Esophagus muscularis mucosa (tissue), 4 donors: ENCODE measurements at regions not wholly inside any gene's neighbourhood (a gene's known extent, or its start where the extent isn't known, plus 50 kb on each side); places are given as distances from the start of the nearest gene placed in this dataset.
"Not testable (repeated sequence)": the region's sequence is repeated elsewhere in the genome, so short reads cannot be mapped to it uniquely, and the experiment has no call there.

ENCODE experiments used
- DNase-seq: peaks from one replicate; pipeline ENCODE4 v3.0.0-alpha.2; 2017; ENCODE audit errors: extremely low spot score
- H3K27ac ChIP-seq, 4 donors: fragments of 200-600 bp; sonication (generic); replicated peaks in 1 of 4; 1 replicate in 3 of 4; 2 replicates in 1 of 4; pipeline ENCODE4 v1.5.1; 2016 to 2019; ENCODE audit warnings: mild to moderate bottlenecking in 1 of 4
- H3K27me3 ChIP-seq, 4 donors: fragments of 200-600 bp; sonication (generic); one replicate each; pipeline versions ENCODE4 v1.5.1 to v1.6.0; 2016 to 2019
- H3K36me3 ChIP-seq, 4 donors: fragments of 200-600 bp; sonication (generic); one replicate each; pipeline ENCODE4 v1.5.1; 2016 to 2019
- H3K4me1 ChIP-seq, 4 donors: fragments of 200-600 bp; sonication (generic); one replicate each; pipeline ENCODE4 v1.5.1; 2016 to 2019
- H3K4me3 ChIP-seq, 4 donors: fragments of 200-600 bp; sonication (generic); 1 replicate in 2 of 4; 2 replicates in 2 of 4; pipeline ENCODE4 v1.5.1; 2016 to 2019; ENCODE audit warnings: mild to moderate bottlenecking in 4 of 4, moderate library complexity in 1 of 4
- H3K9me3 ChIP-seq, 4 donors: fragments of 200-600 bp; sonication (generic); 1 replicate in 3 of 4; 2 replicates in 1 of 4; pipeline ENCODE4 v1.5.1; 2016 to 2019
- CTCF ChIP-seq, 3 experiments: fragments of 200-600 bp in 2 of 3; fragments of 450-650 bp in 1 of 3; sonication (generic) in 2 of 3; IDR thresholded peaks; one replicate each; pipeline ENCODE4 v1.5.1; 2017 to 2019; ENCODE audit warnings: antibody characterized with exemption in 3 of 3, mild to moderate bottlenecking in 2 of 3, moderate library complexity in 1 of 3
- EP300 ChIP-seq: sonication (generic); formaldehyde crosslinking; IDR thresholded peaks from one replicate; pipeline ENCODE4 v1.6.1; 2017; ENCODE audit warnings: antibody characterized with exemption
- POLR2A ChIP-seq: fragments of 450-650 bp; IDR thresholded peaks from one replicate; pipeline ENCODE4 v1.6.1; 2017; ENCODE audit warnings: antibody characterized with exemption, moderate library complexity, mild to moderate bottlenecking, low read depth
- POLR2AphosphoS5 ChIP-seq, 2 donors: sonication (generic); formaldehyde crosslinking; IDR thresholded peaks; one replicate each; pipeline ENCODE4 v1.6.1; 2017; ENCODE audit warnings: antibody characterized with exemption in 2 of 2
- WGBS: methylation state at CpG from one replicate; pipeline ENCODE4 v1.1.5; 2018; 5-methylcytosine and 5-hydroxymethylcytosine counted together
- intact Hi-C: fragments of 100-400 bp; cut with DNase I; formaldehyde crosslinking; loops from one replicate; pipeline ENCODE4 v1.15.1; 2023

GRCh38 chrX:500481-501010 is 113.8 kb upstream of the PPP2R3B start:
- intact Hi-C loops = no loop called here
- 76% methylated on average over 31 of the region's 31 CpGs for WGBS
- no peak for TF ChIP-seq CTCF (IDR thresholded peaks at IDR 0.05)
- no peak for TF ChIP-seq POLR2A
- TF ChIP-seq POLR2AphosphoS5 (IDR thresholded peaks at IDR 0.05) = no peak
- no peak for TF ChIP-seq EP300

DNA sequence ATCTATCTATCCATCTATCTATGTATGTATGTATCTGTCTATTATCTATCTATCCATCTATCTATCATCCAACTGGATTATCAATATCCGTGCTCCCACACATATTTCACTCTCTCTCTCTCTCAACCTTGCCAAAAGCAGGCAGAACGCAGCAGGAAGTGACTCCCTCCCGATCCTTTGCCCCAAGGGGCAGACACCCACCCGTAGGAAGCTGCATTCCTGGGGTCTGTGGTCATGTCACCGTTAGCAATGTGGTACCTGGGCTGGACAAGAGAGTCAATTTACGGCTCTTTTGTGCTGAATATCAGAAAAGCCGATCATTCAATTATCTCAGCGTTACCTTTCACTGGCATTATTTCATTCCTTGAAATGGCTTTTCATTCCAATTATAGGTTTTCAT is 119.6 kb upstream of the PPP2R3B start:
- Histone ChIP-seq H3K4me1 (no peaks in the 10 kb centered on the region), H3K27me3 (peaks cover 0 to 21% (median 0%) of the 10 kb centered on the region in 4 donors), H3K4me3 (no peak overlapping the region), H3K36me3 (no peaks in the 10 kb centered on the region), H3K9me3 (peaks cover 0 to 19% (median 0%) of the 10 kb centered on the region in 4 donors), H3K27ac (no peak overlapping the region)
- no peak for DNase-seq
- 49% methylated on average over 8 of the region's 8 CpGs for WGBS
- TF ChIP-seq POLR2A (no peak), EP300 (no peak), CTCF (IDR thresholded peaks at IDR 0.05) (no peak), POLR2AphosphoS5 (IDR thresholded peaks at IDR 0.05) (no peak)
- intact Hi-C loops = no loop called here

More at GRCh38 chrX:500481-501010, 113.8 kb upstream of the PPP2R3B start:
- Histone ChIP-seq H3K4me1 (peaks cover 0 to 13% (median 0%) of the 10 kb centered on the region in 4 donors), H3K9me3 (no peaks in the 10 kb centered on the region), H3K27ac (no peak overlapping the region), H3K27me3 (peaks cover 0 to 73% (median 8%) of the 10 kb centered on the region in 4 donors), H3K4me3 (no peak overlapping the region), H3K36me3 (no peaks in the 10 kb centered on the region)
- DNase-seq = no peak

- H3K36me3 ChIP-seq = no peaks in the 10 kb centered on the region
- H3K27ac ChIP-seq = no peak overlapping the region
- DNase-seq = no peak
- TF ChIP-seq CTCF (IDR thresholded peaks at IDR 0.05) (no peak), POLR2A (no peak), EP300 (no peak), POLR2AphosphoS5 (IDR thresholded peaks at IDR 0.05) (no peak)
- peaks cover 0 to 3% (median 0%) of the 10 kb centered on the region in 4 donors for H3K27me3 ChIP-seq
- intact Hi-C loops = no loop called here
- H3K4me3 ChIP-seq = no peak overlapping the region
- WGBS = 81% methylated on average over 8 of the region's 8 CpGs
- H3K9me3 ChIP-seq = peaks cover 0 to 19% (median 0%) of the 10 kb centered on the region in 4 donors
- H3K4me1 ChIP-seq = no peaks in the 10 kb centered on the region
These were observed 121.5 kb upstream of the PPP2R3B start for GRCh38 chrX:508163-508562.

DNA sequence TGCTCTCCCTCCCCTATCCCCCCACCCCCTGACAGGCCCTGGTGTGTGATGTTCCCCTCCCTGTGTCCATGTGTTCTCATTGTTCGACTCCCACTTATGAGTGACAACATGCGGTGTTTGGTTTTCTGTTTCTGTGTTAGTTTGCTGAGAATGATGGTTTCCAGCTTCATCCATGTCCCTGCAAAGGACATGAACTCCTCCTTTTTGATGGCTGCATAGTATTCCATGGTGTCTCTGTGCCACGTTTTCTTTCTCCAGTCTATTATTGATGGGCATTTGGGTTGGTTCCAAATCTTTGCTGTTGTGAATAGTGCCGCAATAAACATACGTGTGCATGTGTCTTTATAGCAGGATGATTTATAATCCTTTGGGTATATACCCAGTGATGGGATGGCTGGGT is 121.8 kb upstream of the SHOX start:
- peaks cover 0 to 19% (median 0%) of the 10 kb centered on the region in 4 donors for H3K9me3 ChIP-seq
- WGBS = 64% methylated on average over 5 of the region's 5 CpGs
- H3K4me1 ChIP-seq, H3K4me3 ChIP-seq, H3K36me3 ChIP-seq, intact Hi-C loops, DNase-seq, H3K27ac ChIP-seq, H3K27me3 ChIP-seq: not testable (repeated sequence)

DNA sequence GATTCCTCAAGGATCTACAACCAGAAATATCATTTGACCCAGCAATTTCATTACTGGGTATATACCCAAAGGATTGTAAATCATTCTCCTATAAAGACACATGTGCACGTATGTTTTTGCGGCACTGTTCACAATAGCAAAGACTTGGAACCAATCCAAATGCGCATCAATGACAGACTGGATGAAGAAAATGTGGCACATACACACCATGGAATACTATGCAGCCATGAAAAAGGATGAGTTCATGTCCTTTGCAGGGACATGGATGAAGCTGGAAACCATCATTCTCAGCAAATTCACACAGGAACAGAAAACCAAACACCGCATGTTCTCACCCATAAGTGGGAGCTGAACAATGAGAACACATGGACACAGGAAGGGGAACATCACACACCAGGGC is 119.5 kb upstream of the SHOX start:
- intact Hi-C loops, H3K27ac ChIP-seq, H3K4me3 ChIP-seq: not testable (repeated sequence)

DNA sequence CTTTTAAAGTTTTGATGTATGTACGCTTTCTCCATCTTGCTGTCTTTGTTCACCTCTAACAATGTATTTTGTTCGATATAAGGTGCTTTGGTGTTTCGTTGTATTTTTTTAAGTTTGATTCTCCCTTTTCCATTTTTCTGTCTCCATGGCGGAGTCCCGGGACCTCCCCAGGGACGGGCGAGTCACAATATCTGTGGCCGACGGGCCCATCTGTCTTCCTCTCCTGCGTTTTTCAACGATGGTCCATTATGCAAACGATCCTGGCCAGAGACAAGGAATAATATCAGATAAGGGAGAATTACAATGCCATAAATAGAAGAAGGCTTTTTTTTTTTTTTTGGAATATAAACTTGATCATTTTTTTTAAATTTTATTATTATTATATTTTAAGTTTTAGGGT is 112.3 kb upstream of the SHOX start:
- peaks cover 0 to 32% (median 0%) of the 10 kb centered on the region in 4 donors for H3K27me3 ChIP-seq
- TF ChIP-seq POLR2AphosphoS5 (IDR thresholded peaks at IDR 0.05) = no peak
- no peak for TF ChIP-seq EP300
- TF ChIP-seq CTCF (IDR thresholded peaks at IDR 0.05) = no peak
- TF ChIP-seq POLR2A = no peak
- WGBS = 66% methylated on average over 12 of the region's 12 CpGs

More for the DNA sequence above, 119.5 kb upstream of the SHOX start:
- H3K27me3 ChIP-seq, H3K36me3 ChIP-seq, DNase-seq, H3K4me1 ChIP-seq: not testable (repeated sequence)
- WGBS = 85% methylated on average over 4 of the region's 4 CpGs
- H3K9me3 ChIP-seq = peaks cover 0 to 19% (median 0%) of the 10 kb centered on the region in 4 donors

More for the DNA sequence above, 112.3 kb upstream of the SHOX start:
- intact Hi-C loops = no loop called here
- Histone ChIP-seq H3K4me3 (no peak overlapping the region), H3K36me3 (no peaks in the 10 kb centered on the region), H3K9me3 (peaks cover 0 to 6% (median 0%) of the 10 kb centered on the region in 4 donors), H3K4me1 (no peaks in the 10 kb centered on the region), H3K27ac (no peak overlapping the region)
- no peak for DNase-seq
